Chondrocyte (in vitro differentiated cells): ENCODE measurements at regions not wholly inside any gene's neighbourhood (a gene's known extent, or its start where the extent isn't known, plus 50 kb on each side); places are given as distances from the start of the nearest gene placed in this dataset.

Source experiments
- DNase-seq: peaks from one replicate; pipeline ENCODE4 v3.0.0; 2021; ENCODE audit warnings: mixed read lengths, low spot score
- H3K27ac Mint-ChIP-seq: one replicate; pipeline ENCODE4 v1.8.0; 2021; ENCODE audit warnings: mild to moderate bottlenecking, moderate library complexity, mixed read lengths; ENCODE audit not compliant: unreplicated experiment
- H3K27me3 Mint-ChIP-seq: 2 replicates; pipeline ENCODE4 v1.8.0; 2021; ENCODE audit warnings: low read depth, mixed read lengths
- H3K36me3 Mint-ChIP-seq: 2 replicates; pipeline ENCODE4 v1.8.0; 2021; ENCODE audit warnings: low read depth, mixed read lengths
- H3K4me1 Mint-ChIP-seq: 2 replicates; pipeline ENCODE4 v1.8.0; 2021; ENCODE audit warnings: low read depth, mild to moderate bottlenecking, mixed read lengths
- H3K4me3 Mint-ChIP-seq: one replicate; pipeline ENCODE4 v1.8.0; 2021; ENCODE audit warnings: mild to moderate bottlenecking, moderate library complexity, mixed read lengths; ENCODE audit not compliant: unreplicated experiment
- H3K9me3 Mint-ChIP-seq: 2 replicates; pipeline ENCODE4 v1.8.0; 2021; ENCODE audit warnings: low read depth, mixed read lengths
- CTCF ChIP-seq: fragments of 200-600 bp; sonication (generic); IDR thresholded peaks from 2 replicates; pipeline ENCODE4 v1.5.0; 2021; ENCODE audit warnings: antibody characterized with exemption, mild to moderate bottlenecking, moderate library complexity

- Mint-ChIP-seq H3K4me3 (no peak overlapping the region), H3K27ac (no peak overlapping the region), H3K27me3 (peaks cover 16% of the 10 kb centered on the region), H3K36me3 (no peaks in the 10 kb centered on the region), H3K4me1 (no peaks in the 10 kb centered on the region), H3K9me3 (peaks cover 8% of the 10 kb centered on the region)
- no peak for TF ChIP-seq CTCF
- no peak for DNase-seq
Observed at GRCh38 chr3:158882445-158882844, 80.6 kb downstream of the MFSD1 start.

DNA sequence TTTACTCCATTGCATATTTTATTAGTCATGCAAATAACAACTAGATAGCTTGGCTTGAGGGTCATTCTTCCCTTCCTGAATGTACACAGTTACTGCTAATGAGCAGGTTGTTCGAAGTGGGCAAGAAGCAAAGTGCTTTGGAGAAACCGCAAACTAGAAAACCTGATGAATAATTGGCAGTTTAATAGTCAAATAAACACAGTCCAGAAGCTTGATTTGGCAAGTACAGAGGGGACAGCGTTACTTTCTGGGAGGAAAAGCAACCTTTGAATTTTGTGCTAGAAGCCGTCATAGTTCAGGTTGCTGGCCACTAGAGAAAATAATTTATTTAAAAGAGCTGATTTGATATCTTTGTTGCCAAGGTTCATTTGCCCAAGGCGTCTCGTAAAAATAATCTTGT, 94.9 kb downstream of the MFSD1 start:
- H3K4me1 Mint-ChIP-seq = no peaks in the 10 kb centered on the region

GRCh38 chr3:158906749-158907148, 104.9 kb downstream of the MFSD1 start:
- DNase-seq = no peak
- Mint-ChIP-seq H3K36me3 (no peaks in the 10 kb centered on the region), H3K9me3 (no peaks in the 10 kb centered on the region), H3K27ac (no peak overlapping the region), H3K4me1 (no peaks in the 10 kb centered on the region), H3K4me3 (no peak overlapping the region), H3K27me3 (peaks cover 20% of the 10 kb centered on the region)
- no peak for TF ChIP-seq CTCF

More for the DNA sequence above, 94.9 kb downstream of the MFSD1 start:
- Mint-ChIP-seq H3K9me3 (no peaks in the 10 kb centered on the region), H3K27me3 (peaks cover 17% of the 10 kb centered on the region), H3K27ac (no peak overlapping the region), H3K36me3 (no peaks in the 10 kb centered on the region), H3K4me3 (no peak overlapping the region)
- no peak for DNase-seq
- no peak for TF ChIP-seq CTCF

DNA sequence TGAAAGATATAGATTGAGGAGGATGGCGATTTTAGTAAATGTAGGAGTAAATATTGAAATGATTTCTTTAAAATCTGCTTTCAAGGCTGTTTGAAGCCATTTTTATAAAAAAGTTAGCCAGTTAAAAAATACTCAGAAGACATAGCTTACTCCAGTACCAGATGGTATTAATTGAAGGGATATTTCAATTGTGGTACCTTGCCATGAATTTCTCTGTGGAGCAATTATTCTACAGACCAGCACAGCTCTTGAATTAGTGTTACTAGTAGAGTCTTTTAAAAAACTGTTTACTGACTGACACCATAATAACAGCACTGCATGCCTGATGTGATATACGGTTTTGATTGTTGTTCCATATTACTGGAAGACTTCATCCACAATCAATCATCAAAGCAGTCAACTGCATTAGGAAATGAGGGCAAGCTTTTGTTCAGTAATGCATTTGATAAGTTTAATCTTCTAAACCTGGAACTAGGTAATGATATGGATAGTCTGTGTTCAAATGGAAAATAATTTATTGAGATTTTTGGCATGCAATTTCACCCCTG, 106.4 kb downstream of the MFSD1 start:
- no peak overlapping the region for H3K27ac Mint-ChIP-seq
- H3K36me3 Mint-ChIP-seq = no peaks in the 10 kb centered on the region
- no peaks in the 10 kb centered on the region for H3K4me1 Mint-ChIP-seq
- no peak overlapping the region for H3K4me3 Mint-ChIP-seq
- no peaks in the 10 kb centered on the region for H3K9me3 Mint-ChIP-seq
- H3K27me3 Mint-ChIP-seq = peaks cover 24% of the 10 kb centered on the region
- DNase-seq = no peak
- TF ChIP-seq CTCF = no peak

GRCh38 chr3:158909870-158910269, 108.0 kb downstream of the MFSD1 start:
- Mint-ChIP-seq H3K9me3 (no peaks in the 10 kb centered on the region), H3K27ac (no peak overlapping the region), H3K27me3 (peaks cover 24% of the 10 kb centered on the region), H3K4me3 (no peak overlapping the region), H3K4me1 (no peaks in the 10 kb centered on the region), H3K36me3 (no peaks in the 10 kb centered on the region)
- no peak for DNase-seq
- no peak for TF ChIP-seq CTCF
